ENCODE measurements at regions not wholly inside any gene's neighbourhood (a gene's known extent, or its start where the extent isn't known, plus 50 kb on each side); places are given as distances from the start of the nearest gene placed in this dataset.
A peak's percentile ranks its signal among the peaks of the same experiment; 100 is the strongest.

DNA sequence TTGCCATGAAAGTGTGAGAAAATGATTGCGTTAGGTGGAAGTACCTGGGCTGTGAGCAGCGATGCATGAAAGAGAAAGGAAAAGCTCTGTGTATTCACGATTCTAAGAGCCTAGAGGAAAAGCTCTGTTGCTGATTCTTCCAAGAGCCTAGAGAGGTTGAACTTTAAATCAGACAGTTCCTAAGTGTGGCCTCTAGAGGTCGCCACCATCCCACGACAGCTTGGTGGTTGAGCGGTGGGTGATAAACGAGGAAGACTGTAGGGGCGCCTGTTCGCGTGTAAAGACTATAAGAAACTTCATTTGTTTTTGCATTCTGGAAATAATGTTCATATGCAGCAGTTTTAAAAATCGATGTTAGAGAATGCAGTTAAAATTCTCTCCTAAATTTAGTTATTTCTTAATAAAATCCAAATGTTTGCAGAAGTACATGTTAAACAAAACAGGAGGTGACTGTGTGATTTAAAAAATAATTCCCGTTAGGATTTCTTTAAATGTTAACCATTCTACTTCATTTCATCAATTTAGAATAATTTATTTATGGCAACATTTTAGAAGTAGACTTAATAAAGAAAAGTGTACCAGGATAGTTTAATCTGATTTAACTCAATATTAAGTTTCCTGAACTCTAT is 107.7 kb downstream of the TENT4A start:
- Histone ChIP-seq H3K27me3 (replicated peaks in 1 of 4; ENCODE audit: control extremely low read depth in 1 of 4, control insufficient read depth in 3 of 4, insufficient read depth in 4 of 4, low read length in 3 of 4) (peaks cover 0 to 4% (median 0%) of the 10 kb centered on the region in 4 experiments), H3K36me3 (replicated peaks in 1 of 2; ENCODE audit: control extremely low read depth in 1 of 2, control insufficient read depth in 1 of 2, extremely low read depth in 1 of 2, insufficient read depth in 2 of 2, low read length in 1 of 2) (no peaks in the 10 kb centered on the region), H3K27ac (ENCODE audit: low read length in 2 of 2) (no peak overlapping the region), H3K9me3 (ENCODE audit: control extremely low read depth in 1 of 3, control insufficient read depth in 2 of 3, insufficient read depth in 1 of 3, low read length in 2 of 3) (peaks cover 1 to 24% (median 7%) of the 10 kb centered on the region in 3 donors), H3K4me2 (replicated peaks; ENCODE audit: low read depth, low read length, poor library complexity, severe bottlenecking) (no peak overlapping the region), H3K4me1 (ENCODE audit: control insufficient read depth in 2 of 2, insufficient read depth in 2 of 2, low read length in 2 of 2) (no peaks in the 10 kb centered on the region), H4K20me1 (ENCODE audit: control insufficient read depth, insufficient read depth, low read length, poor library complexity, severe bottlenecking) (no peaks in the 10 kb centered on the region), H2AFZ (ENCODE audit: insufficient read depth, low read depth, low read length, poor library complexity, severe bottlenecking) (no peak overlapping the region), H3K4me3 (ENCODE audit: control extremely low read depth in 1 of 5, extremely low read depth in 1 of 5, insufficient read depth in 1 of 5, low read depth in 2 of 5, low read length in 4 of 5) (no peak overlapping the region), H3K79me2 (ENCODE audit: control insufficient read depth, insufficient read depth, low read length) (no peaks in the 10 kb centered on the region), H3K9ac (ENCODE audit: low read length) (no peak overlapping the region)
- ATAC-seq (ENCODE audit: low read depth), result no peak
- TF ChIP-seq EZH2 (IDR thresholded peaks at IDR 0.05; ENCODE audit: borderline replicate concordance, insufficient read depth, low read depth, low read length, poor library complexity, severe bottlenecking), result no peak
- TF ChIP-seq, protein P1, sequence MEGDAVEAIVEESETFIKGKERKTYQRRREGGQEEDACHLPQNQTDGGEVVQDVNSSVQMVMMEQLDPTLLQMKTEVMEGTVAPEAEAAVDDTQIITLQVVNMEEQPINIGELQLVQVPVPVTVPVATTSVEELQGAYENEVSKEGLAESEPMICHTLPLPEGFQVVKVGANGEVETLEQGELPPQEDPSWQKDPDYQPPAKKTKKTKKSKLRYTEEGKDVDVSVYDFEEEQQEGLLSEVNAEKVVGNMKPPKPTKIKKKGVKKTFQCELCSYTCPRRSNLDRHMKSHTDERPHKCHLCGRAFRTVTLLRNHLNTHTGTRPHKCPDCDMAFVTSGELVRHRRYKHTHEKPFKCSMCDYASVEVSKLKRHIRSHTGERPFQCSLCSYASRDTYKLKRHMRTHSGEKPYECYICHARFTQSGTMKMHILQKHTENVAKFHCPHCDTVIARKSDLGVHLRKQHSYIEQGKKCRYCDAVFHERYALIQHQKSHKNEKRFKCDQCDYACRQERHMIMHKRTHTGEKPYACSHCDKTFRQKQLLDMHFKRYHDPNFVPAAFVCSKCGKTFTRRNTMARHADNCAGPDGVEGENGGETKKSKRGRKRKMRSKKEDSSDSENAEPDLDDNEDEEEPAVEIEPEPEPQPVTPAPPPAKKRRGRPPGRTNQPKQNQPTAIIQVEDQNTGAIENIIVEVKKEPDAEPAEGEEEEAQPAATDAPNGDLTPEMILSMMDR (IDR thresholded peaks at IDR 0.05), result peak; percentile 55
- H3K27ac Mint-ChIP-seq, result no peak overlapping the region
- intact Hi-C loops (cut with micrococcal nuclease), result no loop called here
- WGBS (ENCODE audit: insufficient coverage), result 28% methylated on average over 8 of the region's 12 CpGs
- peak; percentile 8 for DNase-seq
- peaks cover 10% of the 10 kb centered on the region for H3K9me3 Mint-ChIP-seq (ENCODE audit: insufficient read depth)
- H3K4me3 Mint-ChIP-seq, result no peak overlapping the region
- CTCF ChIA-PET, result no interaction called here
- H3K4me1 Mint-ChIP-seq, result no peaks in the 10 kb centered on the region
- peaks cover 10% of the 10 kb centered on the region for H3K27me3 Mint-ChIP-seq
- POLR2A ChIA-PET, result no interaction called here

DNA sequence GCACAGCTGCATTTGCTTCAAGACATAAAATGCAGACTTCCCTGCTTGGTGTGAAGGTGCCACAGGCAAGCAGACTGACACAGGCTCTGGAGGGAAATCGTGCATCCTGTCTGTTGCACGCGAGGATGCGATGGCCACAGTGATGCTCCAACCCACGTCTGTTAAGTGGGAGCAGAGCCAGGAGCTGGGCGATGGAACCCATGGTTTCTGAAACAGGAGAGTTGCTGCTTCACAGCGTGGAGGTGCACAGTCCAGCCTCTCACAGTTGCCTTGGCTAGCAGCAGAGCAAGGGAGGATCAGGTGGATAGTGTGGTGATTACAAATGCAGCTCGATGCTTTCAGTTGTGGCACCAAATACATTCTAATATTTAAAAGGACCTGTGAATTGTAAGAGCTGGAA is 108.8 kb downstream of the TENT4A start:
- WGBS (ENCODE audit: insufficient coverage), result 94% methylated on average over 7 of the region's 8 CpGs
- H3K4me3 ChIP-seq (ENCODE audit: control extremely low read depth in 1 of 5, extremely low read depth in 1 of 5, insufficient read depth in 1 of 5, low read depth in 2 of 5, low read length in 4 of 5), result no peak overlapping the region
- ChIA-PET CTCF (no interaction called here), POLR2A (no interaction called here)
- H4K20me1 ChIP-seq (ENCODE audit: control insufficient read depth, insufficient read depth, low read length, poor library complexity, severe bottlenecking), result no peaks in the 10 kb centered on the region
- Mint-ChIP-seq H3K4me1 (no peaks in the 10 kb centered on the region), H3K9me3 (ENCODE audit: insufficient read depth) (peaks cover 10% of the 10 kb centered on the region), H3K4me3 (no peak overlapping the region), H3K27ac (no peak overlapping the region), H3K27me3 (peaks cover 10% of the 10 kb centered on the region)
- H3K4me1 ChIP-seq (ENCODE audit: control insufficient read depth in 2 of 2, insufficient read depth in 2 of 2, low read length in 2 of 2), result no peaks in the 10 kb centered on the region
- H3K9ac ChIP-seq (ENCODE audit: low read length), result no peak overlapping the region
- H3K36me3 ChIP-seq (replicated peaks in 1 of 2; ENCODE audit: control extremely low read depth in 1 of 2, control insufficient read depth in 1 of 2, extremely low read depth in 1 of 2, insufficient read depth in 2 of 2, low read length in 1 of 2), result no peaks in the 10 kb centered on the region
- intact Hi-C loops (cut with micrococcal nuclease), result no loop called here
- H3K4me2 ChIP-seq (replicated peaks; ENCODE audit: low read depth, low read length, poor library complexity, severe bottlenecking), result no peak overlapping the region
- no peak overlapping the region for H2AFZ ChIP-seq (ENCODE audit: insufficient read depth, low read depth, low read length, poor library complexity, severe bottlenecking)
- DNase-seq (no peak), ATAC-seq (ENCODE audit: low read depth) (no peak)
- H3K27ac ChIP-seq (ENCODE audit: low read length in 2 of 2), result no peak overlapping the region
- no peak for TF ChIP-seq EZH2 (IDR thresholded peaks at IDR 0.05; ENCODE audit: borderline replicate concordance, insufficient read depth, low read depth, low read length, poor library complexity, severe bottlenecking)
- TF ChIP-seq, protein P1 (IDR thresholded peaks at IDR 0.05), result no peak
- H3K27me3 ChIP-seq (replicated peaks in 1 of 4; ENCODE audit: control extremely low read depth in 1 of 4, control insufficient read depth in 3 of 4, insufficient read depth in 4 of 4, low read length in 3 of 4), result peaks cover 0 to 4% (median 0%) of the 10 kb centered on the region in 4 experiments
- H3K79me2 ChIP-seq (ENCODE audit: control insufficient read depth, insufficient read depth, low read length), result no peaks in the 10 kb centered on the region
- H3K9me3 ChIP-seq (ENCODE audit: control extremely low read depth in 1 of 3, control insufficient read depth in 2 of 3, insufficient read depth in 1 of 3, low read length in 2 of 3), result peaks cover 1 to 24% (median 7%) of the 10 kb centered on the region in 3 donors
